ENCODE measurements at regions not wholly inside any gene's neighbourhood (a gene's known extent, or its start where the extent isn't known, plus 50 kb on each side); places are given as distances from the start of the nearest gene placed in this dataset.

GRCh38 chr18:60149316-60149715 lies 223.3 kb downstream of the MC4R start:
- in situ Hi-C loops (cut with HindIII; ENCODE audit: low sequenced_read_pairs) = no loop called here

GRCh38 chr18:60147323-60147722 lies 225.3 kb downstream of the MC4R start:
- TF ChIP-seq CTCF (IDR thresholded peaks at IDR 0.05; ENCODE audit: low read depth, low read length) = no peak
- no peak overlapping the region for H3K4me3 ChIP-seq (ENCODE audit: low read depth, low read length)
- in situ Hi-C loops (cut with HindIII; ENCODE audit: low sequenced_read_pairs) = no loop called here
- DNase-seq (ENCODE audit: low read depth, low spot score) = no peak

More at GRCh38 chr18:60149316-60149715, 223.3 kb downstream of the MC4R start:
- no peak for DNase-seq (ENCODE audit: low read depth, low spot score)
- H3K4me3 ChIP-seq (ENCODE audit: low read depth, low read length) = no peak overlapping the region
- TF ChIP-seq CTCF (IDR thresholded peaks at IDR 0.05; ENCODE audit: low read depth, low read length) = no peak

GRCh38 chr18:60146220-60146960 lies 226.2 kb downstream of the MC4R start:
- in situ Hi-C loops (cut with HindIII; ENCODE audit: low sequenced_read_pairs) = no loop called here
- no peak for TF ChIP-seq CTCF (IDR thresholded peaks at IDR 0.05; ENCODE audit: low read depth, low read length)
- peak; percentile 14 for DNase-seq (ENCODE audit: low read depth, low spot score)
- no peak overlapping the region for H3K4me3 ChIP-seq (ENCODE audit: low read depth, low read length)

GRCh38 chr18:60145776-60146175 lies 226.8 kb downstream of the MC4R start:
- H3K4me3 ChIP-seq (ENCODE audit: low read depth, low read length) = no peak overlapping the region
- in situ Hi-C loops (cut with HindIII; ENCODE audit: low sequenced_read_pairs) = no loop called here
- no peak for TF ChIP-seq CTCF (IDR thresholded peaks at IDR 0.05; ENCODE audit: low read depth, low read length)
- no peak for DNase-seq (ENCODE audit: low read depth, low spot score)

- no peak for TF ChIP-seq CTCF (IDR thresholded peaks at IDR 0.05; ENCODE audit: low read depth, low read length)
- H3K4me3 ChIP-seq (ENCODE audit: low read depth, low read length) = no peak overlapping the region
- in situ Hi-C loops (cut with HindIII; ENCODE audit: low sequenced_read_pairs) = no loop called here
- DNase-seq (ENCODE audit: low read depth, low spot score) = no peak
Measured at GRCh38 chr18:60134806-60135205, 235.0 kb downstream of the PMAIP1 start.

- no peak overlapping the region for H3K4me3 ChIP-seq (ENCODE audit: low read depth, low read length)
- DNase-seq (ENCODE audit: low read depth, low spot score) = no peak
- TF ChIP-seq CTCF (IDR thresholded peaks at IDR 0.05; ENCODE audit: low read depth, low read length) = no peak
- in situ Hi-C loops (cut with HindIII; ENCODE audit: low sequenced_read_pairs) = no loop called here
Measured at GRCh38 chr18:60130284-60130683, 230.5 kb downstream of the PMAIP1 start.
